Neural cell (in vitro differentiated cells): ENCODE measurements at regions not wholly inside any gene's neighbourhood (a gene's known extent, or its start where the extent isn't known, plus 50 kb on each side); places are given as distances from the start of the nearest gene placed in this dataset.

Source experiments
- H2AFZ ChIP-seq: fragments of 200-600, 300-800 bp; sonication (generic), shearing (Covaris generic); 2 replicates; pipeline ENCODE4 v1.6.0; 2014; ENCODE audit warnings: low read depth, mild to moderate bottlenecking, antibody characterized with exemption, low read length, moderate library complexity
- H3F3A ChIP-seq: fragments of 200-600 bp; shearing (Covaris generic); 2 replicates; pipeline ENCODE4 v1.6.1; 2016; ENCODE audit warnings: mild to moderate bottlenecking, moderate library complexity, mixed read lengths, antibody characterized with exemption, low read length; ENCODE audit not compliant: insufficient read depth, poor library complexity, severe bottlenecking
- H3K27ac ChIP-seq: fragments of 200-600, 300-800 bp; sonication (generic), shearing (Covaris generic); 2 replicates; pipeline ENCODE4 v1.5.1; 2014; ENCODE audit warnings: mild to moderate bottlenecking, low read length, moderate library complexity
- H3K27me3 ChIP-seq: fragments of 300-800, 200-600 bp; sonication (generic), shearing (Covaris generic); 2 replicates; pipeline ENCODE4 v1.6.0; 2014; ENCODE audit warnings: mild to moderate bottlenecking, low read depth, low read length, moderate library complexity; ENCODE audit not compliant: insufficient read depth
- H3K36me3 ChIP-seq: fragments of 300-800, 200-600 bp; sonication (generic), shearing (Covaris generic); 2 replicates; pipeline ENCODE4 v1.5.1; 2014; ENCODE audit warnings: mild to moderate bottlenecking, antibody characterized with exemption, low read length, moderate library complexity; ENCODE audit not compliant: insufficient read depth
- H3K4me2 ChIP-seq: fragments of 300-800, 200-600 bp; sonication (generic), shearing (Covaris generic); 2 replicates; pipeline ENCODE4 v1.6.0; 2014; ENCODE audit warnings: mild to moderate bottlenecking, low read length
- H3K4me3 ChIP-seq: fragments of 300-800, 200-600 bp; sonication (generic), shearing (Covaris generic); 2 replicates; pipeline ENCODE4 v1.5.1; 2014; ENCODE audit warnings: mild to moderate bottlenecking, low read length, moderate library complexity
- H3K79me2 ChIP-seq: fragments of 200-600 bp; shearing (Covaris generic); replicated peaks from 2 replicates; pipeline ENCODE4 v1.6.0; 2014; ENCODE audit warnings: mild to moderate bottlenecking, low read length, moderate library complexity; ENCODE audit not compliant: insufficient read depth
- H3K9ac ChIP-seq: fragments of 300-800, 200-600 bp; sonication (generic), shearing (Covaris generic); 2 replicates; pipeline ENCODE4 v1.6.1; 2016; ENCODE audit warnings: mild to moderate bottlenecking, low read length, mixed read lengths
- H3K9me2 ChIP-seq: fragments of 200-600 bp; shearing (Covaris generic); 2 replicates; pipeline ENCODE4 v1.6.1; 2016; ENCODE audit warnings: mild to moderate bottlenecking, low read length, mixed read lengths; ENCODE audit not compliant: insufficient read depth
- H3K9me3 ChIP-seq: fragments of 200-600, 300-800 bp; sonication (generic), shearing (Covaris generic); 2 replicates; pipeline ENCODE4 v1.6.1; 2016; ENCODE audit warnings: mild to moderate bottlenecking, mixed run types, low read length, moderate library complexity, mixed read lengths
- H4K20me1 ChIP-seq: fragments of 200-600 bp; shearing (Covaris generic); 2 replicates; pipeline ENCODE4 v1.6.1; 2016; ENCODE audit warnings: mild to moderate bottlenecking, mixed run types; ENCODE audit not compliant: insufficient read depth
- EP300 ChIP-seq: fragments of 450-650 bp; conservative IDR thresholded peaks from 2 replicates; pipeline ENCODE4 v1.6.1; 2014; ENCODE audit warnings: antibody characterized with exemption, mild to moderate bottlenecking, moderate library complexity; ENCODE audit not compliant: poor library complexity, severe bottlenecking
- EZH2 ChIP-seq: fragments of 200-600, 300-800 bp; shearing (Covaris generic), sonication (generic); IDR thresholded peaks from 2 replicates; pipeline ENCODE4 v1.6.1; 2014; ENCODE audit warnings: antibody characterized with exemption, low read length, borderline replicate concordance, mild to moderate bottlenecking; ENCODE audit not compliant: insufficient read depth, poor library complexity, severe bottlenecking
- MXI1 ChIP-seq: fragments of 450-650 bp; conservative IDR thresholded peaks from 2 replicates; pipeline ENCODE4 v1.6.1; 2014; ENCODE audit warnings: antibody characterized with exemption, mild to moderate bottlenecking; ENCODE audit not compliant: poor library complexity, severe bottlenecking
- POLR2AphosphoS5 ChIP-seq: IDR thresholded peaks from 2 replicates; pipeline ENCODE4 v1.6.1; 2012
- RAD21 ChIP-seq: fragments of 450-650 bp; conservative IDR thresholded peaks from 2 replicates; pipeline ENCODE4 v1.6.1; 2014; ENCODE audit warnings: antibody characterized with exemption, mild to moderate bottlenecking, moderate library complexity
- SMC3 ChIP-seq: fragments of 450-650 bp; conservative IDR thresholded peaks from 2 replicates; pipeline ENCODE4 v1.6.1; 2014; ENCODE audit warnings: antibody characterized with exemption, mild to moderate bottlenecking, moderate library complexity; ENCODE audit not compliant: poor library complexity
- TAF1 ChIP-seq: IDR thresholded peaks from 2 replicates; pipeline ENCODE4 v1.6.1; 2012; ENCODE audit warnings: low read depth
- TF ChIP-seq, protein P1 (sequence below): fragments of 450-650 bp; IDR thresholded peaks from 2 replicates; pipeline ENCODE4 v1.5.1; 2014; ENCODE audit warnings: antibody characterized with exemption, mild to moderate bottlenecking, moderate library complexity; ENCODE audit not compliant: poor library complexity, severe bottlenecking
- TF ChIP-seq, protein P2 (sequence below): IDR thresholded peaks from 2 replicates; pipeline ENCODE4 v1.6.1; 2012; ENCODE audit warnings: borderline replicate concordance

DNA sequence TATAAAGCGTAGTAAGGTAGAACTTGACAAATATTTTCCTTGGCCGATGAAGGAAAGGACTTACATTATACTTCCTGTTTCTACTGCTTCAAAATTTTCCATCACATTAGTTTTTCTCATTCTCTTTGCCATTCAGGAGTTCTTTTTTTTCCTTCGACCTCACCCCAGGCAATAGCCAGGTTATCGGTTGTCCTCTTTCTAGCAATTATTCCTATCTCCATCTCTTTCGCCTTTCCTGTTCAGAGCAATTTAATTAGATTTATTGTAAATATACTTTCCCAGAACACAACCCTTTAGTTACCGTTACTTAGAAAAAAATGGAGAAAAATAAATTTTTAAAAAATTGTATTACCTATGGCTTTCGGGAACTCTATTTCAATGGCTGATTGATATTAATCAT lies 205.2 kb downstream of the KCNJ2 start:
- H3K4me2 ChIP-seq: no peak overlapping the region
- H3K27ac ChIP-seq: no peak overlapping the region
- no peaks in the 10 kb centered on the region for H3K27me3 ChIP-seq
- no peak for TF ChIP-seq MXI1
- no peak for TF ChIP-seq RAD21
- TF ChIP-seq POLR2AphosphoS5: no peak
- no peak for TF ChIP-seq SMC3
- TF ChIP-seq, protein P1, sequence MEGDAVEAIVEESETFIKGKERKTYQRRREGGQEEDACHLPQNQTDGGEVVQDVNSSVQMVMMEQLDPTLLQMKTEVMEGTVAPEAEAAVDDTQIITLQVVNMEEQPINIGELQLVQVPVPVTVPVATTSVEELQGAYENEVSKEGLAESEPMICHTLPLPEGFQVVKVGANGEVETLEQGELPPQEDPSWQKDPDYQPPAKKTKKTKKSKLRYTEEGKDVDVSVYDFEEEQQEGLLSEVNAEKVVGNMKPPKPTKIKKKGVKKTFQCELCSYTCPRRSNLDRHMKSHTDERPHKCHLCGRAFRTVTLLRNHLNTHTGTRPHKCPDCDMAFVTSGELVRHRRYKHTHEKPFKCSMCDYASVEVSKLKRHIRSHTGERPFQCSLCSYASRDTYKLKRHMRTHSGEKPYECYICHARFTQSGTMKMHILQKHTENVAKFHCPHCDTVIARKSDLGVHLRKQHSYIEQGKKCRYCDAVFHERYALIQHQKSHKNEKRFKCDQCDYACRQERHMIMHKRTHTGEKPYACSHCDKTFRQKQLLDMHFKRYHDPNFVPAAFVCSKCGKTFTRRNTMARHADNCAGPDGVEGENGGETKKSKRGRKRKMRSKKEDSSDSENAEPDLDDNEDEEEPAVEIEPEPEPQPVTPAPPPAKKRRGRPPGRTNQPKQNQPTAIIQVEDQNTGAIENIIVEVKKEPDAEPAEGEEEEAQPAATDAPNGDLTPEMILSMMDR: no peak
- TF ChIP-seq EZH2: no peak
- no peak for TF ChIP-seq TAF1
- no peak for TF ChIP-seq EP300
- TF ChIP-seq, protein P2, sequence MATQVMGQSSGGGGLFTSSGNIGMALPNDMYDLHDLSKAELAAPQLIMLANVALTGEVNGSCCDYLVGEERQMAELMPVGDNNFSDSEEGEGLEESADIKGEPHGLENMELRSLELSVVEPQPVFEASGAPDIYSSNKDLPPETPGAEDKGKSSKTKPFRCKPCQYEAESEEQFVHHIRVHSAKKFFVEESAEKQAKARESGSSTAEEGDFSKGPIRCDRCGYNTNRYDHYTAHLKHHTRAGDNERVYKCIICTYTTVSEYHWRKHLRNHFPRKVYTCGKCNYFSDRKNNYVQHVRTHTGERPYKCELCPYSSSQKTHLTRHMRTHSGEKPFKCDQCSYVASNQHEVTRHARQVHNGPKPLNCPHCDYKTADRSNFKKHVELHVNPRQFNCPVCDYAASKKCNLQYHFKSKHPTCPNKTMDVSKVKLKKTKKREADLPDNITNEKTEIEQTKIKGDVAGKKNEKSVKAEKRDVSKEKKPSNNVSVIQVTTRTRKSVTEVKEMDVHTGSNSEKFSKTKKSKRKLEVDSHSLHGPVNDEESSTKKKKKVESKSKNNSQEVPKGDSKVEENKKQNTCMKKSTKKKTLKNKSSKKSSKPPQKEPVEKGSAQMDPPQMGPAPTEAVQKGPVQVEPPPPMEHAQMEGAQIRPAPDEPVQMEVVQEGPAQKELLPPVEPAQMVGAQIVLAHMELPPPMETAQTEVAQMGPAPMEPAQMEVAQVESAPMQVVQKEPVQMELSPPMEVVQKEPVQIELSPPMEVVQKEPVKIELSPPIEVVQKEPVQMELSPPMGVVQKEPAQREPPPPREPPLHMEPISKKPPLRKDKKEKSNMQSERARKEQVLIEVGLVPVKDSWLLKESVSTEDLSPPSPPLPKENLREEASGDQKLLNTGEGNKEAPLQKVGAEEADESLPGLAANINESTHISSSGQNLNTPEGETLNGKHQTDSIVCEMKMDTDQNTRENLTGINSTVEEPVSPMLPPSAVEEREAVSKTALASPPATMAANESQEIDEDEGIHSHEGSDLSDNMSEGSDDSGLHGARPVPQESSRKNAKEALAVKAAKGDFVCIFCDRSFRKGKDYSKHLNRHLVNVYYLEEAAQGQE: no peak
- no peak overlapping the region for H3K9ac ChIP-seq
- H3F3A ChIP-seq: no peaks in the 10 kb centered on the region
- no peaks in the 10 kb centered on the region for H3K9me2 ChIP-seq
- no peak overlapping the region for H3K4me3 ChIP-seq
- H3K79me2 ChIP-seq: no peaks in the 10 kb centered on the region
- no peaks in the 10 kb centered on the region for H4K20me1 ChIP-seq
- no peaks in the 10 kb centered on the region for H3K36me3 ChIP-seq
- H3K9me3 ChIP-seq: no peaks in the 10 kb centered on the region
- no peak overlapping the region for H2AFZ ChIP-seq

DNA sequence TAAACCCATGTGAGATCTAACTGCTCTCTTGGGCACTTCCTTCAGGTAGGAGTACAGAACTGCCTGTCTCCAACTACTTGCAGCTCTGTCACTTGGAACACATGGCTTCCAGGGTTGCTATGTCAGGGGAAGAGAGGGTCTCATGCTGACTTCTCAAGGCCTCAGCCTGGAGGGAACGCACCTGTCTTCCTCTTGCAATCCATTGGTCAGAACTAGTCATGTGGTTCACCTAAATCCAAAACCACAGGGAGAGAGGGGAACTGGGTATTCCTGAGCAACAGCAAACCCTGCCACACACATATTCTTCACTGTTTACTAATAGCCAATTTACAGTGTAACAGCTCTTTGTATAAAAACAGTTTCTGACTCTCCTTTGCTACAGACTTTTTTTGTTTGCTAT lies 206.1 kb downstream of the KCNJ2 start:
- Histone ChIP-seq H3K27ac (no peak overlapping the region), H3K9me3 (no peaks in the 10 kb centered on the region), H3K4me3 (no peak overlapping the region), H2AFZ (no peak overlapping the region), H4K20me1 (no peaks in the 10 kb centered on the region), H3K79me2 (no peaks in the 10 kb centered on the region), H3K9me2 (no peaks in the 10 kb centered on the region), H3K9ac (no peak overlapping the region), H3F3A (no peaks in the 10 kb centered on the region), H3K27me3 (no peaks in the 10 kb centered on the region), H3K36me3 (no peaks in the 10 kb centered on the region), H3K4me2 (no peak overlapping the region)
- TF ChIP-seq RAD21 (no peak), MXI1 (no peak), EZH2 (no peak), POLR2AphosphoS5 (no peak), SMC3 (no peak), TAF1 (no peak), EP300 (no peak)
- TF ChIP-seq, protein P1: no peak
- TF ChIP-seq, protein P2: no peak
